ENCODE measurements at regions not wholly inside any gene's neighbourhood (a gene's known extent, or its start where the extent isn't known, plus 50 kb on each side); places are given as distances from the start of the nearest gene placed in this dataset.

- in situ Hi-C loops (cut with HindIII; ENCODE audit: low pct_ligation_motif_present, low pct_unique_long_range_greater_than_20kb, low sequenced_read_pairs), result no loop called here
- no peak for DNase-seq
Measured at GRCh38 chr11:59264736-59265135, 52.0 kb upstream of the MPEG1 start.

GRCh38 chr11:59263225-59263894, 50.6 kb upstream of the MPEG1 start:
- no peak for DNase-seq
- in situ Hi-C loops (cut with HindIII; ENCODE audit: low pct_ligation_motif_present, low pct_unique_long_range_greater_than_20kb, low sequenced_read_pairs), result no loop called here

Measured in ACHN (cell line).